ENCODE measurements at regions not wholly inside any gene's neighbourhood (a gene's known extent, or its start where the extent isn't known, plus 50 kb on each side); places are given as distances from the start of the nearest gene placed in this dataset.

DNA sequence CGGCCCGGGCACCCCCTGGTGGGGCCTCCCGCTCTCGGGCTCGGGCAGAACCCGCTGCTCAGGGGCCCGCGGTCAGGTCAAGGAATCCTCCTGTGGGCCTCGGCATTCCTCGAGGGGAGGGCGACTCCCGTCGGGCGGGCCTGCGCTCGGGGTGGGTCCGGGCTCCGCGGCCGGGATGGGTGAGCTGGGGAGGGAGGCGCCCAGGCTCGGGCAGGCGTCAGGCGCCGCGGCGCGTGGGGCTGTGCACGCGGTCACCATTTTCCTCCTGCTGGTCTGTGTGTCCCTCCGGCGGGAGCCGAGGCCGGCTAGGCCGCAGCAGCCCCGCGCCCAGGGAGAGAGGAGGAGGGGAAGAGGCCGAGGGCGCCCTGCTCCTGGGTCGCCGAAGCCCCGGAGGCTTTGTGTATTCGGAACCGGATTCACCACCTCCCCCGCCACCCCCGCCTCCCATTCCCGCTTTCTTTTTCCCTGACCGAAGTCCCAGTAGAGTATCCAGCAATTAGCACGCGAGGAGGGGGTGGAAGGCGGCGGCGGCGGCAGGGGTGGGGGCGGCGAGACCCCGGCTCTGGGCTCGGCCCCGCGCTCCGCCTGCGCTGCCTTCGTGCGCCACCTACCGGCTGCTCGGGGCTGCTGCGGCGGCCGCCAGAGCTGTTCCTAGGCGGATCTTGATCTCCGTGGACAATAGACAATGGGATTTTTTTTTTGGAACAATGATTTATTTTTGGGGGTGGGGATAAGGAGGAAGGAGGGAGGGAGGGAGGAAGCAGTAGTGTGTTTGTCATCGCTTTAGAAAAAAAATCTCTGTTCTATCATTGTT, 99.0 kb upstream of the MAML3 start:
- ATAC-seq (ENCODE audit: insufficient read depth, low FRiP score) (peak; percentile 92), DNase-seq (peak; percentile 88 to 92 (median 90))
- peak overlapping the region; percentile 94 to 95 for H3K27ac ChIP-seq (ENCODE audit: low read depth in 1 of 2, low read length in 1 of 2)
- 1% methylated on average over 60 to 72 of the region's 72 CpGs for WGBS, 2 donors
- H3K27me3 ChIP-seq (ENCODE audit: control insufficient read depth in 3 of 3, insufficient read depth in 3 of 3, low read length in 2 of 3): no peaks in the 10 kb centered on the region
- no peaks in the 10 kb centered on the region for H3K36me3 ChIP-seq (ENCODE audit: control insufficient read depth in 4 of 4, insufficient read depth in 4 of 4, low read length in 4 of 4)
- TF ChIP-seq, protein P1, sequence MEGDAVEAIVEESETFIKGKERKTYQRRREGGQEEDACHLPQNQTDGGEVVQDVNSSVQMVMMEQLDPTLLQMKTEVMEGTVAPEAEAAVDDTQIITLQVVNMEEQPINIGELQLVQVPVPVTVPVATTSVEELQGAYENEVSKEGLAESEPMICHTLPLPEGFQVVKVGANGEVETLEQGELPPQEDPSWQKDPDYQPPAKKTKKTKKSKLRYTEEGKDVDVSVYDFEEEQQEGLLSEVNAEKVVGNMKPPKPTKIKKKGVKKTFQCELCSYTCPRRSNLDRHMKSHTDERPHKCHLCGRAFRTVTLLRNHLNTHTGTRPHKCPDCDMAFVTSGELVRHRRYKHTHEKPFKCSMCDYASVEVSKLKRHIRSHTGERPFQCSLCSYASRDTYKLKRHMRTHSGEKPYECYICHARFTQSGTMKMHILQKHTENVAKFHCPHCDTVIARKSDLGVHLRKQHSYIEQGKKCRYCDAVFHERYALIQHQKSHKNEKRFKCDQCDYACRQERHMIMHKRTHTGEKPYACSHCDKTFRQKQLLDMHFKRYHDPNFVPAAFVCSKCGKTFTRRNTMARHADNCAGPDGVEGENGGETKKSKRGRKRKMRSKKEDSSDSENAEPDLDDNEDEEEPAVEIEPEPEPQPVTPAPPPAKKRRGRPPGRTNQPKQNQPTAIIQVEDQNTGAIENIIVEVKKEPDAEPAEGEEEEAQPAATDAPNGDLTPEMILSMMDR (IDR thresholded peaks at IDR 0.05; ENCODE audit: control extremely low read depth, extremely low read depth): peak; percentile 85
- H3K4me3 ChIP-seq: peak overlapping the region; percentile 64
- H3K4me1 ChIP-seq (ENCODE audit: control insufficient read depth in 5 of 5, insufficient read depth in 5 of 5, low read length in 5 of 5): peaks cover 2 to 32% (median 8%) of the 10 kb centered on the region in 5 donors
- no peaks in the 10 kb centered on the region for H3K9me3 ChIP-seq (ENCODE audit: control insufficient read depth in 4 of 4, insufficient read depth in 3 of 4, low read length in 3 of 4)
- H3K9ac ChIP-seq (ENCODE audit: insufficient read depth in 1 of 2, low read length in 2 of 2): peak overlapping the region; percentile 21 to 40

DNA sequence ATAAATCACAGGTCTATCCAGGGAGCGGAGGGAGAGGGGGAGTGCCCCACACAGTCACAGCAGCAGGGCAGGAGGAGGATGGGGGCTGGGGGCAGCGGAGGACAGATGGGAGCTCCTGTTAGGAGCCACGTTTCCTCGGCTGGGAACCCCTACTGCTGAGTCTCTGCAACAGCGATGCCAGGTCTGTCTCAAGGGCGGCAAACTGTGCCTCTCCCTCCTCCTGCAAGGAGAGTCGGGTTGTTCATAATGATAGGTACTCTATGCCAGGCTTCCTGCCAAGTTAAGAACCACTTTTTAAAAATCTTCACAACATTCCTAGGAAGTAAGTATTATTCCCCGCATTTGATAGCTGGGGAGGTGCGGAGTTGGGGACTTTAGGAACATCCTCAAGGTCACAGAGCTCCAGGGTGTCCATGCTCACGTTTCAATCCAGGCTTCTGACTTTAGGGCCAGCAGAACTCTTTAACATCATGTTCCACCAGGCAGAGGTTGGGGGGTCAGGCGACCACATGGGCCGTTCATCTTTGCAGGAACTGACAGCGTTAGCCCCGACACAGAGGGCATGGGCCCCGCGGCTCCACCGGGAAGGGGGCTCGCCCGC, 98.3 kb upstream of the MAML3 start:
- H3K4me3 ChIP-seq: no peak overlapping the region
- ATAC-seq (ENCODE audit: insufficient read depth, low FRiP score) (peak; percentile 34), DNase-seq (peak; percentile 42 to 70 (median 62))
- WGBS, 2 donors: 21 to 24% methylated on average over 19 of the region's 19 CpGs
- H3K27ac ChIP-seq (ENCODE audit: low read depth in 1 of 2, low read length in 1 of 2): peak overlapping the region; percentile 94 to 95
- peaks cover 2 to 32% (median 8%) of the 10 kb centered on the region in 5 donors for H3K4me1 ChIP-seq (ENCODE audit: control insufficient read depth in 5 of 5, insufficient read depth in 5 of 5, low read length in 5 of 5)
- H3K27me3 ChIP-seq (ENCODE audit: control insufficient read depth in 3 of 3, insufficient read depth in 3 of 3, low read length in 2 of 3): no peaks in the 10 kb centered on the region
- no peaks in the 10 kb centered on the region for H3K36me3 ChIP-seq (ENCODE audit: control insufficient read depth in 4 of 4, insufficient read depth in 4 of 4, low read length in 4 of 4)
- peak overlapping the region; percentile 0 to 21 for H3K9ac ChIP-seq (ENCODE audit: insufficient read depth in 1 of 2, low read length in 2 of 2)
- H3K9me3 ChIP-seq (ENCODE audit: control insufficient read depth in 4 of 4, insufficient read depth in 3 of 4, low read length in 3 of 4): no peaks in the 10 kb centered on the region
- TF ChIP-seq, protein P1 (IDR thresholded peaks at IDR 0.05; ENCODE audit: control extremely low read depth, extremely low read depth): no peak

DNA sequence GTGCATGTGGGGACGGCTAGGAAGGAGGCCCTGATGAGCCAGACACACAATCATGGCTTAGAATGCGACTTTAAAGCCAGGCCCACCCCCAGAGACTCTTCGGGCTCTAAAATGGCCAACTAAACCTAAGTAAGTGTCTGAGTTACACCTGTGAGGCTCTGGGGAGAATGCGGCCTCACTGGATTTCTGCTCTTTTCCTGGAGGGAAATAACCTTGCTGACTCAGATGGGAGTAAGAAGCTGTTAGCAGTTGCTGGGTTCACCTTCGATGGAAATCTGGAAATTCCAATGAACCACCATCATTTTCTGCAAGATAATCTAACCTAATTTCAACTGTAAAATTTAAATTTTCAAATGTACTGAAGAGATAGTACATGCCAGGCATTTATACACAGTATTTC, 97.6 kb upstream of the MAML3 start:
- Histone ChIP-seq H3K27ac (ENCODE audit: low read depth in 1 of 2, low read length in 1 of 2) (no peak overlapping the region), H3K36me3 (ENCODE audit: control insufficient read depth in 4 of 4, insufficient read depth in 4 of 4, low read length in 4 of 4) (no peaks in the 10 kb centered on the region), H3K4me1 (ENCODE audit: control insufficient read depth in 5 of 5, insufficient read depth in 5 of 5, low read length in 5 of 5) (peaks cover 2 to 32% (median 8%) of the 10 kb centered on the region in 5 donors), H3K27me3 (ENCODE audit: control insufficient read depth in 3 of 3, insufficient read depth in 3 of 3, low read length in 2 of 3) (no peaks in the 10 kb centered on the region), H3K9me3 (ENCODE audit: control insufficient read depth in 4 of 4, insufficient read depth in 3 of 4, low read length in 3 of 4) (no peaks in the 10 kb centered on the region), H3K9ac (ENCODE audit: insufficient read depth in 1 of 2, low read length in 2 of 2) (no peak overlapping the region), H3K4me3 (no peak overlapping the region)
- DNase-seq (no peak), ATAC-seq (ENCODE audit: insufficient read depth, low FRiP score) (no peak)
- WGBS, 2 donors: 93 to 94% methylated on average over 5 of the region's 5 CpGs
- TF ChIP-seq, protein P1 (IDR thresholded peaks at IDR 0.05; ENCODE audit: control extremely low read depth, extremely low read depth): no peak

Data from lung (tissue), 11 donors.